Gastrocnemius medialis (tissue), 4 donors: ENCODE measurements at regions not wholly inside any gene's neighbourhood (a gene's known extent, or its start where the extent isn't known, plus 50 kb on each side); places are given as distances from the start of the nearest gene placed in this dataset.

Experiments
- ATAC-seq, 2 donors: fragments of 150-250 bp; one replicate each; pipeline ENCODE4 v1.9.1; 2016
- DNase-seq, 2 donors: peaks; one replicate each; pipeline ENCODE4 v3.0.0-alpha.2; 2019
- H3K27ac ChIP-seq, 4 donors: fragments of 200-600 bp; sonication (generic); 1 replicate in 1 of 4; 2 replicates in 3 of 4; pipeline ENCODE4 v1.5.1; 2016 to 2018; ENCODE audit warnings: mild to moderate bottlenecking in 2 of 4, moderate library complexity in 1 of 4
- H3K27me3 ChIP-seq, 3 donors: fragments of 200-600 bp; sonication (generic) in 2 of 3; 1 replicate in 1 of 3; 2 replicates in 2 of 3; pipeline versions ENCODE4 v1.5.1 to v1.6.0; 2016 to 2019; ENCODE audit warnings: mild to moderate bottlenecking in 1 of 3, moderate library complexity in 1 of 3
- H3K36me3 ChIP-seq, 2 donors: fragments of 200-600 bp; sonication (generic) in 1 of 2; one replicate each; pipeline ENCODE4 v1.5.1; 2017 to 2018
- H3K4me1 ChIP-seq, 2 donors: fragments of 200-600 bp; sonication (generic) in 1 of 2; one replicate each; pipeline ENCODE4 v1.5.1; 2016 to 2017; ENCODE audit warnings: mild to moderate bottlenecking in 2 of 2
- H3K4me3 ChIP-seq, 4 donors: fragments of 200-600 bp; sonication (generic) in 3 of 4; 1 replicate in 1 of 4; 2 replicates in 3 of 4; pipeline ENCODE4 v1.5.1; 2016 to 2019; ENCODE audit warnings: mild to moderate bottlenecking in 2 of 4
- H3K9me3 ChIP-seq, 3 donors: fragments of 200-600 bp; sonication (generic) in 2 of 3; 1 replicate in 1 of 3; 2 replicates in 2 of 3; pipeline ENCODE4 v1.5.1; 2016 to 2019
- CTCF ChIP-seq, 5 experiments: fragments of 450-650 bp in 3 of 5; fragments of 200-600 bp in 2 of 5; sonication (generic) in 2 of 5; IDR thresholded peaks in 4 of 5; conservative IDR thresholded peaks in 1 of 5; 1 replicate in 4 of 5; 2 replicates in 1 of 5; pipeline ENCODE4 v1.5.1; 2016 to 2019; ENCODE audit warnings: antibody characterized with exemption in 5 of 5, mild to moderate bottlenecking in 3 of 5, moderate library complexity in 3 of 5
- POLR2A ChIP-seq, 2 donors: fragments of 450-650 bp; IDR thresholded peaks; one replicate each; pipeline ENCODE4 v1.6.1; 2017; ENCODE audit warnings: antibody characterized with exemption in 2 of 2, mild to moderate bottlenecking in 2 of 2, moderate library complexity in 2 of 2
- in situ Hi-C, 4 donors: fragments of 200-750 bp; cut with MboI; loops; one replicate each; pipeline versions ENCODE4 v1.15.0 to v1.8.0; 2017; ENCODE audit warnings: low sequenced_read_pairs in 4 of 4
- intact Hi-C: fragments of 100-400 bp; cut with DNase I; formaldehyde crosslinking; loops from one replicate; pipeline ENCODE4 v1.15.1; 2023; ENCODE audit warnings: low total_unique reads

GRCh38 chr9:117521293-117521692 lies 106.4 kb upstream of the ASTN2 start:
- Histone ChIP-seq H3K27ac (no peak overlapping the region), H3K27me3 (no peaks in the 10 kb centered on the region), H3K4me3 (no peak overlapping the region), H3K36me3 (no peaks in the 10 kb centered on the region), H3K9me3 (peaks cover 0 to 2% (median 0%) of the 10 kb centered on the region in 3 donors), H3K4me1 (no peaks in the 10 kb centered on the region)
- no peak for DNase-seq
- ATAC-seq, result no peak
- in situ Hi-C loops (no loop called here), intact Hi-C loops (no loop called here)
- TF ChIP-seq POLR2A (IDR thresholded peaks at IDR 0.05) (no peak), CTCF (IDR thresholded peaks at IDR 0.05 in 4 of 5, conservative IDR thresholded peaks at IDR 0.05 in 1 of 5) (no peak)

GRCh38 chr9:117516676-117517632 lies 102.1 kb upstream of the ASTN2 start:
- intact Hi-C loops (no loop called here), in situ Hi-C loops (loop anchor here in 1 of 4 donors (10.0 kb wide), 1 partner anchor 62 kb away; no protein-coding TSS in a partner anchor)
- ATAC-seq (no peak), DNase-seq (no peak)
- no peak for TF ChIP-seq CTCF (IDR thresholded peaks at IDR 0.05 in 4 of 5, conservative IDR thresholded peaks at IDR 0.05 in 1 of 5)
- no peak for TF ChIP-seq POLR2A (IDR thresholded peaks at IDR 0.05)
- Histone ChIP-seq H3K9me3 (no peaks in the 10 kb centered on the region), H3K4me3 (no peak overlapping the region), H3K27ac (no peak overlapping the region), H3K36me3 (no peaks in the 10 kb centered on the region), H3K4me1 (no peaks in the 10 kb centered on the region), H3K27me3 (no peaks in the 10 kb centered on the region)

- in situ Hi-C loops, result loop anchor here in 1 of 4 donors (10.0 kb wide), 1 partner anchor 57 kb away; no protein-coding TSS in a partner anchor
- H3K4me3 ChIP-seq, result no peak overlapping the region
- no peak for DNase-seq
- H3K27me3 ChIP-seq, result no peaks in the 10 kb centered on the region
- H3K27ac ChIP-seq, result no peak overlapping the region
- intact Hi-C loops, result no loop called here
- TF ChIP-seq POLR2A (IDR thresholded peaks at IDR 0.05) (no peak), CTCF (IDR thresholded peaks at IDR 0.05 in 4 of 5, conservative IDR thresholded peaks at IDR 0.05 in 1 of 5) (no peak)
- no peaks in the 10 kb centered on the region for H3K9me3 ChIP-seq
- H3K4me1 ChIP-seq, result no peaks in the 10 kb centered on the region
- no peaks in the 10 kb centered on the region for H3K36me3 ChIP-seq
- ATAC-seq, result no peak
Measured at GRCh38 chr9:117511852-117512481, 97.1 kb upstream of the ASTN2 start.

GRCh38 chr9:117496307-117496706 lies 81.5 kb upstream of the ASTN2 start:
- intact Hi-C loops, result no loop called here

More at GRCh38 chr9:117496307-117496706, 81.5 kb upstream of the ASTN2 start:
- Histone ChIP-seq H3K4me1 (no peaks in the 10 kb centered on the region), H3K9me3 (no peaks in the 10 kb centered on the region), H3K27me3 (no peaks in the 10 kb centered on the region), H3K27ac (no peak overlapping the region), H3K36me3 (no peaks in the 10 kb centered on the region), H3K4me3 (no peak overlapping the region)
- TF ChIP-seq CTCF (IDR thresholded peaks at IDR 0.05 in 4 of 5, conservative IDR thresholded peaks at IDR 0.05 in 1 of 5) (no peak), POLR2A (IDR thresholded peaks at IDR 0.05) (no peak)
- in situ Hi-C loops, result no loop called here
- DNase-seq, result no peak
- no peak for ATAC-seq
